ES-I3 (cell line): ENCODE measurements at regions not wholly inside any gene's neighbourhood (a gene's known extent, or its start where the extent isn't known, plus 50 kb on each side); places are given as distances from the start of the nearest gene placed in this dataset.
"Not testable (repeated sequence)": the region's sequence is repeated elsewhere in the genome, so short reads cannot be mapped to it uniquely, and the experiment has no call there.

ENCODE experiments used
- H3K36me3 ChIP-seq: 2 replicates; pipeline ENCODE4 v1.6.1; 2013; ENCODE audit warnings: mild to moderate bottlenecking, low read length, control low read depth, moderate library complexity; ENCODE audit not compliant: insufficient read depth
- H3K4me1 ChIP-seq: 2 replicates; pipeline ENCODE4 v1.6.1; 2013; ENCODE audit warnings: mild to moderate bottlenecking, control low read depth, low read length; ENCODE audit not compliant: insufficient read depth
- H3K9ac ChIP-seq: 2 replicates; pipeline ENCODE4 v1.6.1; 2013; ENCODE audit warnings: low read depth, mild to moderate bottlenecking, low read length, moderate library complexity
- H3K9me3 ChIP-seq: 2 replicates; pipeline ENCODE4 v1.6.1; 2013; ENCODE audit warnings: mild to moderate bottlenecking, low read length, moderate library complexity; ENCODE audit not compliant: control insufficient read depth, insufficient read depth

GRCh38 chr7:153657182-153657800 lies 394.9 kb upstream of the DPP6 start:
- no peaks in the 10 kb centered on the region for H3K36me3 ChIP-seq
- no peak overlapping the region for H3K9ac ChIP-seq
- no peaks in the 10 kb centered on the region for H3K4me1 ChIP-seq
- 0 out of 2 replicates have a peak, but pooled peaks cover 4% of the 10 kb centered on the region for H3K9me3 ChIP-seq

DNA sequence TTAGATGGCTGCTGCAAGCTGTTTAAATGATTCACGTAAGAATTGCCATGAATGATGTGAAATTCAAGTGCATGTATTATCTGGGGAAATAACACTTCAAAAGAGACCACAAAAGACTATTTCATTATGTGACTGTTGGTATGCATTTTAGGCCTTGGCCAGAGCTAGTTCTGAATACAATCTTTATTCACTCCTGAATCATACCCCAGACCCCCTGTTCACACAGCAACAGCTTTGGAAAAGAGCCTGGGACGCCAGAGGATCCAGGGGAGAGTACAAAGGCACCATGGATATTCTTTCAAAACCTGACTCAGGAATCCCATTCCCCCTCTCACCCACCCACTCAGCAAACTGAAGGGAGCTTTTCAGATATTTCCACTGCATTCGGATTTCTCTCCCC lies 377.1 kb upstream of the DPP6 start:
- Histone ChIP-seq H3K36me3 (no peaks in the 10 kb centered on the region), H3K9ac (no peak overlapping the region), H3K4me1 (no peaks in the 10 kb centered on the region), H3K9me3 (0 out of 2 replicates have a peak, but pooled peaks cover 2% of the 10 kb centered on the region)

DNA sequence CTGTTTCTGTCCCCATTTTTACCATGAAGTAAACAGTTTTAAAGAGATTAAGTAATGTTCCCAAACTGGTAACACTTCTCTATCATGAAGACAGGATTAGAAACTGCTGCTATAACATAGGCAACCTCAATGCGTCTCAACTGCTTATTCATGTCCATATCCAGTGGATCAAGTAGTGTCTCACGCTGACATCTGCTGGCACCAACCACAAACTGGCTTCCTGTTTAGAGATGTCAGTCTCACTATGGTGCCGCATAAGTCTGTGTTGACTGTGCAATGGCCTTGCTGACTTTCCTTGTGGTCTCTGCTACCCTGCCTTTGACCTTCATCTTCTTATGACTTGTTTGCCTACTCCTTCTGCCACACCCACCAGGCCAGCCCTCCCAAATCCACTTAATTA lies 369.6 kb upstream of the DPP6 start:
- Histone ChIP-seq H3K9ac (no peak overlapping the region), H3K36me3 (no peaks in the 10 kb centered on the region), H3K4me1 (no peaks in the 10 kb centered on the region), H3K9me3 (no peaks in the 10 kb centered on the region)

DNA sequence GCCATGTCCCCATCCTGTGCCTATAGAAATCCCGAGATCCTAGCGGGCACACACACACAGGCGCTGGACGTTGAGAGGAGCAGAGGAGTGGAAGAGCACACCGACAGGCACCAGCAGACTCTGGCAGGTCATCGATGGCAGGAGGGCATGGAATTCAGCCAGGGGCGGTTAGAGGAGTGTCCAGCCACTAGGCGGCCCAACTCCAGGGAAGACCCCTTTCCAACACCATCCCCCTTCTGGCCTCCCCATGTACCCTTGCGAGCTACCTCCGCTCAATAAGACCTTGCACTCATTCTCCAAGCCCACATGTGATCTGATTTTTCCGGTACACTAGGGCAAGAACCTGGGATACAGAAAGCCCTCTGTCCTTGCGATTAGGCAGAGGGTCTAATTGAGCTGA lies 356.0 kb upstream of the DPP6 start:
- Histone ChIP-seq H3K9ac (peak overlapping the region; percentile 30; the same call in 1 of the 2 replicates), H3K9me3 (no peaks in the 10 kb centered on the region), H3K36me3 (no peaks in the 10 kb centered on the region), H3K4me1 (no peaks in the 10 kb centered on the region)

GRCh38 chr7:153698046-153698445 lies 354.2 kb upstream of the DPP6 start:
- Histone ChIP-seq H3K9ac (no peak overlapping the region), H3K4me1 (no peaks in the 10 kb centered on the region), H3K9me3 (no peaks in the 10 kb centered on the region), H3K36me3 (no peaks in the 10 kb centered on the region)

GRCh38 chr7:153701678-153702077 lies 350.5 kb upstream of the DPP6 start:
- no peak overlapping the region for H3K9ac ChIP-seq
- H3K9me3 ChIP-seq: no peaks in the 10 kb centered on the region
- no peaks in the 10 kb centered on the region for H3K4me1 ChIP-seq
- no peaks in the 10 kb centered on the region for H3K36me3 ChIP-seq

- not testable (repeated sequence) for H3K4me1 ChIP-seq, H3K9me3 ChIP-seq, H3K36me3 ChIP-seq, H3K9ac ChIP-seq
Measured at GRCh38 chr7:153723892-153724291, 328.3 kb upstream of the DPP6 start.

GRCh38 chr7:153731504-153731903 lies 320.7 kb upstream of the DPP6 start:
- H3K9ac ChIP-seq, H3K9me3 ChIP-seq, H3K4me1 ChIP-seq, H3K36me3 ChIP-seq: not testable (repeated sequence)

- H3K9ac ChIP-seq, H3K36me3 ChIP-seq, H3K9me3 ChIP-seq, H3K4me1 ChIP-seq: not testable (repeated sequence)
Measured at GRCh38 chr7:153743434-153743833, 308.8 kb upstream of the DPP6 start.

DNA sequence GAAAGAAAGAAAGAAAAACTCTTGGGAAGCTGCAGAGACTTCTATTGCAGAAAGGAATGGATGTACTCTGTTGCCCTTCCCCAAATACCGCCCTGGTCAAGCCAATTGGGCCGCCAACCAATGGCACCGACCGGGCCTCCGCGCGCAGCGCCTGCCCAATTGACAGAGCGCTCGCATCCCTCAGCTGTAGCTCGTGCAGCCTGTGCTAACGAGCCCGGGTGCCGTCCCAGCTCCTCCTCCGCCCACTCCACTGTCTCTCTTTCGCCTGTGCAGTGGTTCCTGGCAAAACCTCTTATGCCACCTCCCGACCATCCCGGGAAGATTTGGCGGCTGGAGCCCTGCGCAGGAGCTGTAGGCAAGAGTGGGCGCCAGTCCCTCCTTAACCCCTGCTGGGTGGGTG lies 304.2 kb upstream of the DPP6 start:
- H3K36me3 ChIP-seq, H3K4me1 ChIP-seq, H3K9ac ChIP-seq, H3K9me3 ChIP-seq: not testable (repeated sequence)

GRCh38 chr7:153748885-153749284 lies 303.3 kb upstream of the DPP6 start:
- H3K9me3 ChIP-seq, H3K36me3 ChIP-seq, H3K4me1 ChIP-seq: not testable (repeated sequence)
- H3K9ac ChIP-seq: peak overlapping the region; percentile 6; the same call in 1 of the 2 replicates

DNA sequence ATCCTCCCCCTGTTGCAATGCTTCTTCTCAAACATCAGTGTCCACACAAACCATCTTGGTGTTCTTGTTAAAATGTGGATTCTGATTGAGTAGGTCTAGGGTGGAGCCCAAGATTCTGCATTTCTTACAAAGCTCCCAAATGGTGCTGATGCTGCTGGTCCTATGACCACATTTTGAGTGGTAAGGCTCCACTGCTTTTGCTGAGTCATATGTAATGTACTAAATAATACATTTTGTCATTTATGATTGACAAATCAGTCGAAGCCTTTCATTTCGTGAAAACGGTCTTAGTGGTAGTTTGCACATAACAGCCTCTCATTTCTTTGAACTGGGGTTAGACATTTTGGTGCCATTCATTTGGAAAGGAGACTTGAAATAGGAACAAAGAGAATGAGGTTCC lies 286.3 kb upstream of the DPP6 start:
- not testable (repeated sequence) for H3K4me1 ChIP-seq, H3K36me3 ChIP-seq, H3K9me3 ChIP-seq, H3K9ac ChIP-seq

DNA sequence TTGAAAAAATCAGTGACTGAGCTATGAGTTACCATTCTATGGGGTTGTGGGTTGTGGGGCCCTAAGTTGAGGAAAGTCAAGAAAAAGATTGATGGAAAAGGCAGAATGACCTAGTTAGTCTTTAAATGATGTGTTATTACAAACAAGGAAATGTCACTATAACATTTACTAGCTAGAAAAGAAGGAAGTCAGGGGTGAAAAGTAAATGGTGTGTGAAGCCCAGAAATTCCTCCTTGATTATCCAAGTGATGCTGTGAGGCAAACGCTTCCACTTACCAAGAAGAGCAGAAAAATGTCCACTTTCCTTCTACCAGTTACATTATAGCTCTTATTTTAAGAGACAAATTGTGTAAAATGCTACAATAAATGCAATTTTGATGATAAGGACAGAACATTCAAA lies 285.3 kb upstream of the DPP6 start:
- H3K36me3 ChIP-seq, H3K4me1 ChIP-seq, H3K9me3 ChIP-seq, H3K9ac ChIP-seq: not testable (repeated sequence)

GRCh38 chr7:153772966-153773365 lies 279.2 kb upstream of the DPP6 start:
- Histone ChIP-seq H3K9ac (no peak overlapping the region), H3K36me3 (no peaks in the 10 kb centered on the region), H3K9me3 (no peaks in the 10 kb centered on the region), H3K4me1 (no peaks in the 10 kb centered on the region)

GRCh38 chr7:153776940-153777339 lies 275.3 kb upstream of the DPP6 start:
- H3K9me3 ChIP-seq: not testable (repeated sequence)

DNA sequence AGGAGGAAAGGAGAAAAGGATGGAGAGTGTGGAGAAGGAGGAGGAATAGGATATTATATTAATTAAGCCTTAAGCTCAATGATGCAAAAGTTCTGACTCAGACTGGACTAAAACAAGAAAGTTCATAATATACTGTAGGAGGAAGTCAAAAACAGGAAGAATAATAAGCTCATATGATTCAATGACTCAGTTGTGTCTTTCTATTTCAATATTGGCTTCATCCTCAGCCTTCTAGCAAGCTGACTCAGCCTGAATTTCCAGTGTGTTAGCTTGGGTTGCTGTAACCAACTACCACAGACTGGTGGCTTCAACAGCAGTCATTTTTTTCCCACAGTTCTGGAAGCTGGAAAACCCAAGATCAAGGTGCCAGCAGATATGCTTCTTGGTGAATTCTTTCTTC lies 254.8 kb upstream of the DPP6 start:
- H3K36me3 ChIP-seq, H3K9me3 ChIP-seq, H3K9ac ChIP-seq, H3K4me1 ChIP-seq: not testable (repeated sequence)

More at GRCh38 chr7:153776940-153777339, 275.3 kb upstream of the DPP6 start:
- H3K9ac ChIP-seq, H3K4me1 ChIP-seq, H3K36me3 ChIP-seq: not testable (repeated sequence)
